ENCODE measurements at regions not wholly inside any gene's neighbourhood (a gene's known extent, or its start where the extent isn't known, plus 50 kb on each side); places are given as distances from the start of the nearest gene placed in this dataset.

GRCh38 chr22:22737590-22737989, 93.2 kb downstream of the GGTLC2 start:
- Histone ChIP-seq H3K36me3 (ENCODE audit: control insufficient read depth, insufficient read depth, low read length) (no peaks in the 10 kb centered on the region), H3K4me3 (ENCODE audit: low read length) (no peak overlapping the region), H3K4me1 (ENCODE audit: control insufficient read depth, insufficient read depth, low read length) (peaks cover 61% of the 10 kb centered on the region), H3K27ac (ENCODE audit: low read length) (no peak overlapping the region), H3K9me3 (ENCODE audit: control insufficient read depth, insufficient read depth, low read length) (no peaks in the 10 kb centered on the region), H3K27me3 (ENCODE audit: control insufficient read depth, insufficient read depth, low read length) (no peaks in the 10 kb centered on the region)
- ATAC-seq (peak; percentile 35 to 81 (median 72)), DNase-seq (peak in 1 of 2 donors; percentile 53)
- H3K9me3 Mint-ChIP-seq, result no peaks in the 10 kb centered on the region
- TF ChIP-seq CTCF (IDR thresholded peaks at IDR 0.05), result no peak
- peaks cover 0 to 6% of the 10 kb centered on the region in 2 donors for H3K27me3 Mint-ChIP-seq (ENCODE audit: low read depth in 2 of 2)
- H3K4me1 Mint-ChIP-seq, result peaks cover 46 to 51% of the 10 kb centered on the region in 2 donors
- WGBS (ENCODE audit: insufficient coverage), result 33% methylated on average over 2 of the region's 2 CpGs
- peak overlapping the region; percentile 72 for H3K4me3 Mint-ChIP-seq
- intact Hi-C loops (cut with micrococcal nuclease), result no loop called here
- H3K36me3 Mint-ChIP-seq, result no peaks in the 10 kb centered on the region
- peak overlapping the region; percentile 30 to 67 for H3K27ac Mint-ChIP-seq

DNA sequence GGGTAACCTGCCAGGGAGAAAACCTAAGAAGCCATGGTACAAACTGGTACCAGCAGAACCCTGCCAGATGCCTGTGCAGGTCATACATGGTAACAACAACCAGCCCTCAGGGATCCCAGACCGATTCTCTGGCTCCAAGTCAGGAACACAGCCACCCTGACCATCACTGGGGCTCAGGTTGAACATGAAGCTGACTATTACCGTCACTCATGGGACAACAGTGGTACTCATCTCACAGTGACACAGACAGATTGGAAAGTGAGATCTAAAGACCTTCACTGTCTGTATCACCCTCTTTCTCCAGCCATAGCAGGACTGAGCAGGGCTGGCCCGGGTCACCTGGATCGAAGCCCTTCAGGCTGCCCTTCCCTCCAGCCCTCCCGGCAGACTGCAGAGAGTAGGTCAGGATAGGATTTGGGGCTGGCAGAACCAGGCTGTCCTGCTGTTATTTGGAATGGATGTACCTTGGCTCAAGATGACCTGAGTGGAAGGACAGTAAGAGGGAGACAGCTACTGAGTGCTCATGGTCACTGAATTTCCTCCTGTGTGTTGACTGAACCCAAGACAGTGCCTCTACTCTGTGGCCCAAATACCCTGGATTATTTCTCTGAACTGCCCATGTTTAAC, 94.7 kb downstream of the GGTLC2 start:
- ATAC-seq (no peak), DNase-seq (no peak)
- Histone ChIP-seq H3K4me1 (ENCODE audit: control insufficient read depth, insufficient read depth, low read length) (peaks cover 57% of the 10 kb centered on the region), H3K36me3 (ENCODE audit: control insufficient read depth, insufficient read depth, low read length) (no peaks in the 10 kb centered on the region), H3K27me3 (ENCODE audit: control insufficient read depth, insufficient read depth, low read length) (no peaks in the 10 kb centered on the region), H3K4me3 (ENCODE audit: low read length) (no peak overlapping the region), H3K9me3 (ENCODE audit: control insufficient read depth, insufficient read depth, low read length) (no peaks in the 10 kb centered on the region), H3K27ac (ENCODE audit: low read length) (no peak overlapping the region)
- H3K4me1 Mint-ChIP-seq, result peaks cover 48 to 50% of the 10 kb centered on the region in 2 donors
- no peak for TF ChIP-seq CTCF (IDR thresholded peaks at IDR 0.05)
- no peaks in the 10 kb centered on the region for H3K36me3 Mint-ChIP-seq
- peaks cover 0 to 8% of the 10 kb centered on the region in 2 donors for H3K27me3 Mint-ChIP-seq (ENCODE audit: low read depth in 2 of 2)
- 94% methylated on average over 5 of the region's 5 CpGs for WGBS (ENCODE audit: insufficient coverage)
- no peak overlapping the region for H3K27ac Mint-ChIP-seq
- H3K4me3 Mint-ChIP-seq, result no peak overlapping the region
- H3K9me3 Mint-ChIP-seq, result no peaks in the 10 kb centered on the region
- intact Hi-C loops (cut with micrococcal nuclease), result no loop called here

DNA sequence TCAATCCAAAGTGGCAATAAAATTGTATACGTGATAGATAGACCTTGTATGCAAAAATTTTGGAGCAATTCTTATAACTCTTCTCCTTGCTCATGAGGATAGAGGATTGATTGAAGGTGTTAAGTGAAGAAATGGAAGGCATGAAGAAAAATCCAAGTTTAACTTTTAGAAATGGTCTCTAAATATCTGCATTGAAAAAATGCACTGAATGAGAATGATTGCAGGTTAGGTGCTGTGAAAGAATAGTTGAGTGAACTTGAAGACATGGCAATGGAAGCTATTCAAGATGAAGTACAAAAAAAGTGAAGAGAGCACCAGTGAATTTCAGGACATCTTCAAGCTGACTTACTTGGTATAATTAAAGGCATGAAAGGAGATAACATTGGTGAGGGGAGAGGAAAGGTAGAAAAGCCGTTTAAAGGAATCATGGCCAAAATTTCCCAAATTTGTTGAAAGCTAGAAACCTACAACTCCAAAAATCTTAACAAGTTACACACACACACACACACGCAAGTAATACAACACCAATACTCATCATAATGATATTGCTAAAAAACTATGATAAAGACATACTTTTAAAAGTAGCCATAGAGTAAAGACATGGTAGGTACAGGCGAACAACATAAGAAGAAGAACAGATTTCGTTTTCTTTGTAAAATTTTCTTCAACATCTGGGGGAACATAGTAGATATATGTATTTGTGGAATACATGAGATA, 96.3 kb downstream of the GGTLC2 start:
- no peak overlapping the region for H3K4me3 Mint-ChIP-seq
- no peaks in the 10 kb centered on the region for H3K9me3 Mint-ChIP-seq
- Histone ChIP-seq H3K36me3 (ENCODE audit: control insufficient read depth, insufficient read depth, low read length) (no peaks in the 10 kb centered on the region), H3K27me3 (ENCODE audit: control insufficient read depth, insufficient read depth, low read length) (no peaks in the 10 kb centered on the region), H3K9me3 (ENCODE audit: control insufficient read depth, insufficient read depth, low read length) (no peaks in the 10 kb centered on the region), H3K4me1 (ENCODE audit: control insufficient read depth, insufficient read depth, low read length) (peaks cover 47% of the 10 kb centered on the region), H3K27ac (ENCODE audit: low read length) (no peak overlapping the region), H3K4me3 (ENCODE audit: low read length) (no peak overlapping the region)
- WGBS (ENCODE audit: insufficient coverage), result 93% methylated on average over 3 of the region's 5 CpGs
- no peak overlapping the region for H3K27ac Mint-ChIP-seq
- DNase-seq (no peak), ATAC-seq (no peak)
- intact Hi-C loops (cut with micrococcal nuclease), result no loop called here
- no peak for TF ChIP-seq CTCF (IDR thresholded peaks at IDR 0.05)
- peaks cover 39 to 40% of the 10 kb centered on the region in 2 donors for H3K4me1 Mint-ChIP-seq
- peaks cover 0 to 8% of the 10 kb centered on the region in 2 donors for H3K27me3 Mint-ChIP-seq (ENCODE audit: low read depth in 2 of 2)
- no peaks in the 10 kb centered on the region for H3K36me3 Mint-ChIP-seq
